ENCODE measurements at regions not wholly inside any gene's neighbourhood (a gene's known extent, or its start where the extent isn't known, plus 50 kb on each side); places are given as distances from the start of the nearest gene placed in this dataset.
"Not testable (repeated sequence)": the region's sequence is repeated elsewhere in the genome, so short reads cannot be mapped to it uniquely, and the experiment has no call there.

DNA sequence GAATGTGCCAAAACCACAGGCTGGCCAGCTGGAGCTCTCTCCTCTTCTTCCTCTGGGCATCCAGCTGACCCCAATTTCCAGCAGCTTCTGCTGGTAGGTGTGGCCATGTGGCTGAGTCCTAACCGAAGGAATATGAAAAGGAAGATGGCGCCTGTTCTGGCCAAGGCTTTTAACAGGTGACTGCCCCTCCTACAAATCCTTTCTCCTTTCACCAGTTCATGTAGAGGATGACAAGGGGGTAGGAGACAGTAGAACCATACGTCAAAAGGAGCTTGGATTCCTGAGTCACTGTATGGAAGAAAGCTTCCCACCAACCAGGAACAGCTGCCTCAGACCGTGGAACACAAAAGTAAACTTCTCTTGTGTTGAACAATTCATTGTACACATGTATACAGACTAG is 316.7 kb upstream of the IGF1R start:
- DNase-seq, result no peak

DNA sequence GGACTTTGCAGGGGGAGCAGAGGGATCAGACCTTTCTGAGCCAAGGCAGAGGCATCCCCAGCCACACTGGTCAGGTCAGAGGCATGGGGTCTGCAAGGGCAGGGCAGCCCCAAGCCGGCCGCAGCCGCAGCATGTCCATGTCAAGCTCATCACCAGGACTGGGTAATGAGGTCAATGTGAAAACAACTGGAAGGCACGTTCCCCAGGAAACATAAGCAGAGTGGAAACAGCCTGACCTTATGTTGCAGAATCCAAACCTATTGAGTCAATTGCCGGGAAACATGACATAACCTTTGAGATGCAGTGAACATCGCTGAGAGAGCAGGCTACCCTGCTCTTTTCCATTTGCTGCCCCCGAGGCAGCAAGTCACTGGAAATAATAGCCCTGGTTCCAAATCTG is 315.1 kb upstream of the IGF1R start:
- no peak for DNase-seq

DNA sequence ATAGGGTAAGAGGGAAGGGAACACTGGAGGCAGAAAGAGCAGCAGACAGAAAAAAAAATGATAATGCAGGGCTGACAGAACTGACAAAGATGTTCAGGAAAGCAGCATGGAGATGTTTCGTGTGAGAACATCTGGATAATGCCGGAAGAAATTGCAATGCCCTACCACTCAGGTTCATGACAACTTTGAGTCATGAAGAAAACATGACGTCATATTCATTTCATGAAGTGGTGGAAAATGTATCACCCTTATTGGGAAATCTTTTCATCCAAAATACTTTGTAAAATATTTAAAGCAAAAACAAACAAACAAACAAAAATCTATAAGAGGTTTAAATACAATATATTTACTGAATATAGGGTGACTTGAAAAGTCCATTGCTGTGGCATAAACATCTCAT is 305.4 kb upstream of the IGF1R start:
- no peak for DNase-seq

DNA sequence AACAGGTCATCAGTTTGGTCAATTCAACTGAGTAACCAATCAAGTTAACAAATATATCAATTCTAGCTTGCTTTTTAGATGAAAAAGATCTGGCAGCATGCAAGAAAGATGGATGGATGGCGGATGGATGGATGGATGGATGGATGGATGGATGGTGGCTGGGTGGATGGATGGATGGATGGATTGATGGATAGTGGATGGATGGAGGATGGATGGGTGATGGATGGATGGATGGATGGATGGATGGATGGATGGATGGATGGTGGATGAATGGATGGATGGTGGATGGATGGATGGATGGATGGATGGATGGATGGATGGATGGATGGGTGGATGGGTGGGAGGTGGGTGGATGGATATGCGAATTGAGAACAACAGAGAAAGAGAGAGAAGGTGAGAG is 303.7 kb upstream of the IGF1R start:
- no peak for DNase-seq

DNA sequence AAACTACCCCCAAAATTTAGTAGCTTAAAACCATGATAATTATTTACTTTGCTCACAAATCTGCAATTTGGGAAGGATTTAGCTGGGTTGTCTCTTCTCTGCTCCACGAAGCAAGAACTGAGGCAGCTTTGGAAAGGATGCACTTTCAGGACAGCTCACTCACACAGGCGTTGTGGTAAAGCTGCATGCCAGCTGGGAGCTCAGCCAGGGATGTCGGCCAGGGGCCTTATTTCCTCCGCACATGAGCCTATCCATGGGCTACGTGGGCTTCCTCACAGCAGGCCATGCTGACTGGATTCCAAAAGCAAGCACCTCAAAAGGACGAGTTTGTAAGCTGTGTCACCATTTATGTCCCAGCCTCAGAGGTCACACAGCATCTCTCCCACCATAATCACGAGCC is 301.3 kb upstream of the IGF1R start:
- DNase-seq, result no peak

DNA sequence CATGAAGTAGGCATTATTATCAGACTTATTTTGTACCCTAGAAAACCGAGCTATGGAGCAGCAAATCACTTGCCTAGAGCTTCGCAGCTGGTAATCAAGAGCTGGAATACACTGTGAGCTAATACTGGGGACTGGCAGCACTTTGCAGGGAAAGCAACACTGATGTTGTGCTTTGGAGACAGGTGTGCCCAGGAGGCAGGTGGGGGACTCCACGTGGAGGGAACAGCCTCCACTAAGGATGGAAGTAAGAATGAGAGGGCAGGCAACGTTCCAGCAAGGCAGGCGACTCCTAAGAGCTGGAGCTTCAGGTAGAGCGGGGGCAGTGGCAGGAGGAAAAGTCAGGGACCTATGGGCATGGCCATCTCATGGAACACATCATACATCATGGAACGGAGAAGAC is 300.5 kb upstream of the IGF1R start:
- no peak for DNase-seq

DNA sequence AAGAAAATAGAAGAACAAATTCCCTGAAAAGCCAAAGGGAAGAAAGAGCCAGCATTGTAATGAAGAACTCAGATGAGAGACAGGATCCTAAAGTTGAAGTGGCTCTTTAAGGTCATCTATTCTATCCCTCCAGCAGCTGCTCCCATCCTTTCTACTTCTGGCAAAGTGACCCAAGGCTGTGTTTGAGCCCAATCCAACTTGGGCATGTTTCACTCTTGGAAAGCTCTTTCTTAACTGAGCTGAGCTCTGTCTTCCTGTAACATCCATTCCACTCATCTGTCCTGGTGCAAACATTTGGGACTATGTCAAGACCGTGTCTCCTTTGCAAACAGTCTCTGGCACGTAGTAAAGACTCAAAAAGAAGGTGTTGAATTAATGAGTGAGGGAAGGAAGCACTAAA is 298.1 kb upstream of the IGF1R start:
- DNase-seq, result no peak

DNA sequence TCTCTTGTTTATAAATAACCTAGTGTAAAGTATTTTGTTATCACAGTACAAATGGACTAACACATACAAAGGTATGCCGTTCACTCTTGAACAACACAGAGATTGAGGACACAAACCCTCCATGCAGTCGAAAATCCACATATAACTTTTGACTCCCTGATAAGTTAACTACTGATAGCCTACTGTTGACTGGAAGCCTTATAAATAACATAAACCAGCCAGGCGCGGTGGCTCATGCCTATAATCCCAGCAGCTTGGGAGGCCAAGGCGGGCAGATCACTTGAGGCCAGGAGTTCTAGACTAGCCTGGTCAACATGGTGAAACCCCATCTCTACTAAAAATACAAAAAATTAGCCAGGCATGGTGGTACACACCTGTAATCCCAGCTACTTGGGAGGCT is 290.1 kb upstream of the IGF1R start:
- DNase-seq, result not testable (repeated sequence)

DNA sequence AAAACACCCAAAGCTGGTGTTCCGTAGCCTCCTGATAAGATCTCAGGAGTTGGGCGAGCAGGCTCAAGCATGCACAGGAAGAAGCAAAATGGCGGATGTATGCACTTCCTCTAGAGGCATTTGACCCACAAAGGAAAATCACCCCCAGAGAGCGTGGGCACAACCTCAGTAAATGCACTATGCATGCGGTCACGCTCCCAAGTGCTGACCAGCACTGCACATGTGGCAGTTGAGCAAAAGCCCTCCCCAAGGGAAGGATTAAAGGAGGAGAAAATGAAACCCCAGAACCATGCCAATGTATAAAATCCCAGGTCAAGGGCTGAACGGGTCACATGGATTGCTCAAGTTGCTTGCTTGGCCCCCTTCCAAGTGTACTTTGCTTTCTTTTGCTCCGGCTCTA is 289.4 kb upstream of the IGF1R start:
- no peak for DNase-seq

DNA sequence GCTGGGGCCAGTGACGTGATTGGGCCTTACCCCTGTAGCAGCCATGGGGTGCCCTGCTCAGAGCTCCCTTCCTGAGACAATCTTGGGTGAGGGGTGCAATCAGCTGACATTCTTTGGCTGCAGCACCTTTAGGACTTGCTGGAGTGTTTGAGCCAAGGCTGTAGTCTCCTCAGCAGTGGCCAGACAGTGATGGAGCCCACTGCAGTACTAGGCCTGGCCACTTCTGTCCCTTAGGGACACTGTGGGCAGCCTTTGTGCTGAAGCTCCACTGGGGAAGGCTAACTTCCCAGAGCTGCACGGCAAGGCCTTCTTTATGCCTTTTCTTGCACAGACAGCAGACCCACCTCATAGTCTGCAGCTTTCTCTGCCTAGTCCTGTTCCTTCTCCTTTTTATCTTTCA is 284.9 kb upstream of the IGF1R start:
- DNase-seq, result no peak

DNA sequence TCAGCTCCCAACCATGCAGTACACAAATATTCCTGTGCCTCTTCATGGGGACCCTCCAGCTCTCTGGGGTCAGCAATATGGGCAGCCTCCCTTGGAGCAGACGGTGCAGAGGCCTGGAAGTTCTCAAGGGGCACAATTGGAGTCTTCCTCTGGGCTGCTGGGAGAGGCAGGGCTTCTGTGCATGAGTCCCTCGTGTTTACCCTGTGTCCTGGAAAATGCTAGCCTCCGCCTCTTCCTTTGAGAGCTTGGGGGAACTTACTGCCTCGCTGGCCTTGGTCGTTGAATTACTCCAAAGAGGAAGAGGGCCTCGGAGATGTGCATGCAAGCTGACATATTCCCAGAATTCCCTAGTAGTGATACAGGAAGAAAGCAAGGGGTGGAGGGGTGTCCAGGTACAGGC is 284.4 kb upstream of the IGF1R start:
- no peak for DNase-seq

DNA sequence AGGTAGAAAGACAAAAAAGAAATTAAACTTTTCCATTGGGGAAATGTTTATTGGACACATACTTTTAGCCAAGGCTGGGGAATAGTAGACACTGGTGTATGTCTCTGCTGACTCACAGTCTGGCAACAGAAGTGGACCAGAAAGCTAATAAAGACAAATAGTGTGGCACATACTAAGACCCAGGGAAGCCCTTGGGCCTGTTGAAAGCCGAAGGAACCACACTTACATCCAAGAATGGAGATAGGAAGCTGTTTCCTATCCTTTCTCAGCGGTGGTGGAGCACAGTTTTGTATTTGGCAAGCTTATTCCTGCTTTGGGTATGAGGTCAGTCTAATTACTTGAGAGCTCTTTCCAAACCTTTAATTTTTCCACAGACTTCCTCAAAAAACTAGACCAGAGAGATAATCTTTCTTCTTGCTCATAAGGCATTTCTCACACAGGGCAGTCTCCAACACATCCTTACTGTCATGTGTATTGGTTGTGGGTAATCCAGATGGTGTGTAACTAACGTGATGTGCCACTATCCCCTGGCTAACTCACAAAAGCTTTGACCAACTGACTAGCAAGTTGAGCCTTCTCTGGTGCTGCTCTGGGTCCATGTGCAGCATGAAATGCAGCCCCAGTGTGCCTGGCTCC is 279.1 kb upstream of the IGF1R start:
- no peak for DNase-seq

DNA sequence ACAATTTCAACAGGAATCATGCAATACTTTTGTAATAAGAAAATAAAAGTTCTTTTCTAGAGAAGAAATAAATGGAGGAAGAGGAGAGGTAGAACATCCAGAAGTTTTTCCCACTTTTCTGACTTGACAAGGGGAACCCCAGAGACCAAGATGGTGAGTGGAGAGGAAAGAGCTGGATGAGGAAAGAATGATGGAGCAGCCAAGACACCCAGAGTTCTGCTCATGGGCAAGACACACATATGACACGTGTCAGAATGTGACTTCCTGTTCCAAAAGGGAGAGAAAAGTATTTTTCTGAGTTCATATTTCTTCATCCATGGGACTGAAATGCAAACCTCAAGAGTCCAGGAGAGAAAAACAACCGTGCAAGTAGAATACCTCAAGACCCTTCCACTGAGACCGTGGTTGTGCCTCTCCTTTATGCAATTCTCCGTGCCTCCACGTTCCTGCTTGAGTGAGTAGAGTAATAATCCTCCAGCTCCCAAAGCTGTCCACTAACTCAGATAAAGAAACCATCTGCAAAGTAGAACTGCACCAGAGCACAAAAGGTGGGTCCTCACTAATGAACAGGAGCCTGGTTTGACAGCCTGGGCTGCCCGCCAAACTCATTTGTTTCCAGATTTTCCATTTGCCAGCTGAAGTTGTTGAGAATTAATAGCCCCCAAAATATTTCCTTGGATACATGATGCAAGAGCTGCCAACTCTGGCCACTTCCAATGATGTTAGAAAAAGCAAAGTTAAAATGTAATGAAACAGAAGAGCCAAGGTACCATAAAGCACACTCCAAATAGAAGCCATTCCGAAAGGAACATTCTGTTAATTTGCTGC is 272.6 kb upstream of the IGF1R start:
- DNase-seq, result no peak

DNA sequence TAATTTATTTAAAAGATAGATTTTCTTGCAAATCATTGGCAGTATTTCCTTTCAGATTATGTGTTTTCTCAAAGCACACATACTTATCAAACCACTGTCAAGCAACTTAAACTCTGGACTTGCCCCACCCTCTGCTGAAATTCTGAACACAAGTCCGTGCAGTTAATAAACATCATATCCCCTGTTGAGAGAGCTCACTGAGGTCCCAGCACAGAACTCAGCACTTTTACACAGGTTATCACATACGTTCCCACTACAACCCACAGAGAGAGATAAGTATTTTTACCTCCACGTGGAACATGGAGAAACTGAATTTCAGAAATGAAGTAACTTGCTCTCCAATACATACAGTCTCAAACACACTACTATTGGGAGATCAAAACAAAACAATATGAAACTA is 267.6 kb upstream of the IGF1R start:
- DNase-seq, result no peak

DNA sequence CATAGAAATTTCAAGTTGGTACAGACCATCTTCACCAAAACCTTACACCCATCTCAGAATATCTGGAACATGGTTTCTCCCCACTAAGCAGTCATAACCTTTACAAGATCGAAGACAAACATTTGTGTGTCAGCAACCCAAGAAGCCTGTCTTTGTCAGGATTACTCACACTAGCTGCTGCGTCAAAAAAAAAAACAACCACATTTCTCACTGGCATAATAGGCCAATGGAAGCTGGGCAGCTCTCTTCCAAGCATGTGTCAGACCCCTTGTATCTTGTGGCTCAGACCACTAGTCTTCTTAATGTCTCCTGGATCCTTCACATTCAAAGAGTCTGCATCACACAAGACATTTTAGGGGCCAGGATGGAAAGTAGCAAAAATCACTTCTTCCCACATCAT is 266.9 kb upstream of the IGF1R start:
- DNase-seq, result no peak

DNA sequence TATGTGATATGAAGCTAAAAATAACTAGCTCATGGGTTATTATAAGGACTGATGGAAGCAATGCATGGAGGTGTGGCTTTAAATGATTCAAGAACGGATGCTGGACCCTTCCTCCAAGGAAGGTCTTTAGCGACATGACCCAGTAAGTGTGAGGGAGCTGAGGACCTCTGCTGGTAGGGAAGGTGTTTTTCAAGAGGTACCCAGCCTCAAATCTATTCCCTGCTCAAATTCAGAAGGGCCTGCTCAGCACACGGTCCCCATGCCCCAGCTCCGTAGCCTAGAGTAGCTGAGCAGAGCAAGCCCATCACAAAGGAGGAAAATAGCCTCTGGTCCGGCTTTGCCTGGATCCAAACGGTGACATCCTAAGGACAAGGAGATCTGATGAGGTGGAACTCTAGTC is 266.2 kb upstream of the IGF1R start:
- DNase-seq, result peak; percentile 1

DNA sequence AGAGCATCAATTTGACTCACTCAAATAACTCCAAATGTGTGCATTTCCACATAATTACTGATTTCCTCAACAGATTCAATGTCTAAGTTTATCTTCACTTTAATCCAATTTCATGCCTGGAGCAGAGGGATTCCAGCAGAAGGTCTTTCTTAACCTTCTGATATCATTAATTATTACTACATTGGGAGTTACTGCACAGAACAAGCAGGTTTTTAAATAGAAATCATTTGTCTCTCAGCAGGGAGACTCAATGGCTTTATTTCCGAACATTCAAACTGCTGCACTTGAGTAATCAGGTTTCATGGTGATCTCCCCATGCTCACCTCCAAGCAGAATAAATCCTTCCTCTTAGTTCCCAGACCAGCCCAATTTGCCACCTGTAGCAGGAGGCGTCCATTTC is 264.8 kb upstream of the IGF1R start:
- no peak for DNase-seq

DNA sequence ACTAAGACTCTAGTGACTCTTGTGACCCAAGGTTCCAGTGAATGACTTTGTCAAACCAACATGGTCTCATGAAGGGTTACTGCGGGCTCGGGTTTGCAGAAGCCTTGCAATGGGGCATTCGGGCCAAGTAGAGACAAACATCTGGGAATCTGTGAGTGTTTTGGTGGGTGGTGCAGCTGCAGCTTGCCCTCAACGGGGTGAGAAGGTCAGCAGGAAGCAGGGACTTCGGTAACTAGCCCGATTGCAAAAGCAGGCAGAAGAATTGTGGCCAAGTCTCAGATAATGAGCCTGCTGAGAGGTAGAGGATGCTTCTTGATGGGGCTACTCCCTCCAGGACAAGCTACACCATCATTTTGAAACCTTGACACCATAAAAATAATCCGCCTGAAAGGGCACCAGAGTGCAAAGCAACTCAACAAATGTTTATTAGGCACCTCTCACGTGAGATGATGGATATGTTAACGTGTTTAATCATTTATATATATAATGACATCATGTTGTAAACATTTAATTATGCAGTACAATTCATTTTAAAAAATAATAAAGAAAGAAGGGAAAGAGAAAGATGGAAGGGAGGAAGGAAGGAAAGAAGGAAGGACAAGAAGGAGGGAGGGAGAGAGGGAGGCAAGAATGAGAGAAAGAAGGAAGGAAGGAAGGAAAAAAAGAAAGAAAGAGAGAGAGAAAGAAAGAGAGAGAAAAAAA is 263.9 kb upstream of the IGF1R start:
- DNase-seq, result no peak

DNA sequence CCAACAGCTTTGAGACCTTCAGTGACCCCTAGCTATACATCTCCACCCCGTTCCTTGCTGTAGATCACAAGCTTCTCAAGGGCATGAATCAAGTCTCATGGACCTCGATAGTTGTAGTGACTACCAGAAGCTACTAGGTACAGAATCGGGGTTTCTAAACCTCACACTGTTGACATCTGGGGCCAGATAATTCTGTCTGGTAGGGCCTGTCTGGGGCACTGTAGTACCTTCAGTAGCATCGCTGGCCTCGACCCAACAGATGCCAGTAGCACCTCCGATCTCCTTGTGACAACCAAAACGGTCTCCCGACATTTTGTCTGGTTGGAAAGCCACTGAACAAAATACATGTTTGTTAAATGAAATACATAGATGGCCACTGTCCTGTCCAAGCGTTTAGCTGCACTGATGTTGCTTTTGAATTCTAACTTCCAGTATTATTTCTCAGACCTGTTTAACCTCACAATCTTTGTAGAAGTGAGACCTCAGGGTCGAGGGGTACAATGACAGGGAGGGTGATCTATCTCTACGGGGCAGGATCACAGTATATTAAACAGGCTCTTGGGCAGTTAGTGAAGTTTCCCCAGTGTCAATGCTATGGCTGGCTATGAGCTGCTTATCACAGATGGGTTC is 262.5 kb upstream of the IGF1R start:
- no peak for DNase-seq

DNA sequence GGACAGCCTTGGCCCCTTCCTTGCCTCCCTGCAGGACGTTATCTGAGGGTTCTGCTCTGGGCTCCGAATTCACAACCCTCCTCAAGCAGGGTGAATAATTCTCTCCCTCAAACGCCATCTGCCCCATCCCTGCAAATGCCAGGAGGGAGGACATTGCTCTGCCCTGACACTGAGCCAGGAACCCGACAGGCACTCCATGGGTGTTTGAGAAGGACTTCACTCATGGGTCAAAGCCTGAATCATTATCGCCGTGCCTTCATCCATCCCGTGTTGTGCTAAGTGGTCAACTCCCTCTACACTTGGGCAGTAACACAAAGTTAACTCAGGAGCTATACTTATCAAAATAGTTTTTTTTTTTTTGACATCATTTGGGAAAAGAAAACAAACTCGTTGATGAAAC is 261.8 kb upstream of the IGF1R start:
- DNase-seq, result no peak

DNA sequence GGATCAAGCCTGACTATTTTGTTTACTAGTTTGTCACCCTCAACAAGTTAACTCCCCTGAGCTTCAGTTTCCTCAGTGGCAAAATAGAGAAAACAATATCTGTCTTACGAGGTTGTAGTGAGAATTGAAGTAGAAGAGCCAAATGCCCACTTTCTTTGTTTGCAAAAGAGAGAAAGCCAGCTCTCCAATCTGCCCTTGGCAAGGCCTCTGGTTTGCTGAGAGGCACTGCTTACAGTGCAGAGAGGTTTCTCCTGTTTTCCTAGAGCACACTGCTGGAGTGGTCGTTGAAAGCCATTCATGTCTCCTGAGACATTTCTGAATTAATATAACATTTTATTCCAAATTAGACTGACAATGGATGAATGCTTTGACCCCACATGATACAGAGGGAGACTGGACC is 260.5 kb upstream of the IGF1R start:
- no peak for DNase-seq

DNA sequence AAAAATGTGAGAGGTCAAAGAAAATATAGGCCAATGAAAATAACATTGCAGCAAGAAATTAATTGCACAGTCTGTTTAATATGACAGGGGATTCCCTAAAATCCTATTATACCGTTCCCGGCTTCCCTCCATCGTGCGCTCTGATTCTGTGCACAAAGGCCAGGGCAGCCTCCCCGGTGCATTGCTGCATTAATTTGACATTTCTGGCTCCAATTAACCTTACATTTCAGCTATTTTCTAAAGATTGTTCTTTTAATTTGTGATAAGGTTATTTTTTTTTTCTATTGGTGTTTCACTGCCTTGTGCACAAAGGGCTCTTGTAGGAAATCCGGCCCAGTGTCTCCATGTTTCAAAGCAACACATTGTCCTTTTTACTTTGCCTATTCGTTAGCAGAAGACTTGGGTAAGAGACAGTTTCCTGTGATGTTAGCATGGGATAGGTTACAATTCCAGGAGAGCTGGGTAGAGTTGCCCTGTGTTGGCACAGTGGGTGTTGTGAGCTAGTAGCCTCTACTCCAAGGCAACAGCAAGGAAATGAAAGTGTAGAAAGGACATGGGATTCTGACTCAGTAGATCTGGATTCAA is 257.3 kb upstream of the IGF1R start:
- no peak for DNase-seq

DNA sequence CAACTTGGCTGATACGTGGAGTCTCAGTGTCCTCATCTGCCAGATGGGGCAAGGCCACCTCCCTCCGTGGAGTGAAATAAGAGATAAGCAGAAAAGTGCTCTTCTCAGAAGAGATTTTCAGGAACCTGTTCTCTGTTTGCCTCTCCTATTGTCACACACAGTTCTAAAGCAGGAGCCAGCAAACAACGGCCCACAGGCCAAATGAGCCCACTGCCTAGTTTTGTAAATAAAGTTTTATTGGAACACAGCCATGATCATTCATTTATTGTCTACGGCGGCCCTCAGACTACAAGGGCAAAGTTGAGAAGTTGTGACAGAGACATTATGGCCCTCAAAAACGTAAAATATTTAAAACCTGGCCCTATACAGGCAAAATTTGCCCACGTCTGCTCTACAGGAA is 256.8 kb upstream of the IGF1R start:
- no peak for DNase-seq

All from hematopoietic multipotent progenitor cell treated with erythropoietin and hydrocortisone succinate and interleukin-3 and kit ligand, for 6 days (in vitro differentiated cells).